ENCODE measurements at regions not wholly inside any gene's neighbourhood (a gene's known extent, or its start where the extent isn't known, plus 50 kb on each side); places are given as distances from the start of the nearest gene placed in this dataset.

GRCh38 chrX:68934922-68935321, 106.1 kb downstream of the EFNB1 start:
- no peak for TF ChIP-seq CTCF (IDR thresholded peaks at IDR 0.05; ENCODE audit: insufficient read depth, low read length)
- TF ChIP-seq GABPA (IDR thresholded peaks at IDR 0.05; ENCODE audit: low read depth), result no peak
- no peak for TF ChIP-seq POLR2AphosphoS5 (IDR thresholded peaks at IDR 0.05; ENCODE audit: low read depth)
- no peak for TF ChIP-seq REST (IDR thresholded peaks at IDR 0.05; ENCODE audit: insufficient replicate concordance, low read depth)
- no peak for TF ChIP-seq SPI1 (IDR thresholded peaks at IDR 0.05; ENCODE audit: borderline replicate concordance, low read depth)
- no peak overlapping the region for H3K27ac ChIP-seq (replicated peaks)
- H3K27me3 ChIP-seq (ENCODE audit: insufficient read depth, poor library complexity, severe bottlenecking), result no peaks in the 10 kb centered on the region
- no peak overlapping the region for H3K4me3 ChIP-seq (replicated peaks; ENCODE audit: insufficient read depth, low read length)
- no peak for DNase-seq (ENCODE audit: low read depth in 1 of 2, low spot score in 1 of 2)

GRCh38 chrX:68934421-68934820, 105.6 kb downstream of the EFNB1 start:
- Histone ChIP-seq H3K27me3 (ENCODE audit: insufficient read depth, poor library complexity, severe bottlenecking) (no peaks in the 10 kb centered on the region), H3K27ac (replicated peaks) (no peak overlapping the region), H3K4me3 (replicated peaks; ENCODE audit: insufficient read depth, low read length) (no peak overlapping the region)
- TF ChIP-seq POLR2AphosphoS5 (IDR thresholded peaks at IDR 0.05; ENCODE audit: low read depth), result no peak
- no peak for DNase-seq (ENCODE audit: low read depth in 1 of 2, low spot score in 1 of 2)

- TF ChIP-seq SPI1 (IDR thresholded peaks at IDR 0.05; ENCODE audit: borderline replicate concordance, low read depth), result no peak
- TF ChIP-seq REST (IDR thresholded peaks at IDR 0.05; ENCODE audit: insufficient replicate concordance, low read depth), result no peak
- TF ChIP-seq GABPA (IDR thresholded peaks at IDR 0.05; ENCODE audit: low read depth), result no peak
- no peak for TF ChIP-seq POLR2AphosphoS5 (IDR thresholded peaks at IDR 0.05; ENCODE audit: low read depth)
- no peak for TF ChIP-seq CTCF (IDR thresholded peaks at IDR 0.05; ENCODE audit: insufficient read depth, low read length)
- no peak for DNase-seq (ENCODE audit: low read depth in 1 of 2, low spot score in 1 of 2)
- no peaks in the 10 kb centered on the region for H3K27me3 ChIP-seq (ENCODE audit: insufficient read depth, poor library complexity, severe bottlenecking)
- no peak overlapping the region for H3K27ac ChIP-seq (replicated peaks)
- H3K4me3 ChIP-seq (replicated peaks; ENCODE audit: insufficient read depth, low read length), result no peak overlapping the region
These were observed 103.8 kb downstream of the EFNB1 start for GRCh38 chrX:68932611-68933010.

- TF ChIP-seq GABPA (IDR thresholded peaks at IDR 0.05; ENCODE audit: low read depth) (no peak), CTCF (IDR thresholded peaks at IDR 0.05; ENCODE audit: insufficient read depth, low read length) (no peak), POLR2AphosphoS5 (IDR thresholded peaks at IDR 0.05; ENCODE audit: low read depth) (no peak), REST (IDR thresholded peaks at IDR 0.05; ENCODE audit: insufficient replicate concordance, low read depth) (no peak), SPI1 (IDR thresholded peaks at IDR 0.05; ENCODE audit: borderline replicate concordance, low read depth) (no peak)
- H3K27ac ChIP-seq (replicated peaks), result no peak overlapping the region
- H3K27me3 ChIP-seq (ENCODE audit: insufficient read depth, poor library complexity, severe bottlenecking), result no peaks in the 10 kb centered on the region
- H3K4me3 ChIP-seq (replicated peaks; ENCODE audit: insufficient read depth, low read length), result no peak overlapping the region
- DNase-seq (ENCODE audit: low read depth in 1 of 2, low spot score in 1 of 2), result no peak
These were observed 102.5 kb downstream of the EFNB1 start for GRCh38 chrX:68931345-68931744.

All from HL-60 (cell line).